ENCODE measurements at regions not wholly inside any gene's neighbourhood (a gene's known extent, or its start where the extent isn't known, plus 50 kb on each side); places are given as distances from the start of the nearest gene placed in this dataset.

GRCh38 chr7:55271661-55272060, 93.5 kb upstream of the LANCL2 start:
- TF ChIP-seq POLR2AphosphoS5 (IDR thresholded peaks at IDR 0.05) (no peak), POLR2A (IDR thresholded peaks at IDR 0.05) (no peak), CTCF (IDR thresholded peaks at IDR 0.05 in 8 of 11, conservative IDR thresholded peaks at IDR 0.05 in 3 of 11) (no peak)
- intact Hi-C loops (cut with DNase I; ENCODE audit: low total_unique reads): no loop called here
- H3K27me3 ChIP-seq (replicated peaks in 1 of 7): peaks cover 0 to 16% (median 0%) of the 10 kb centered on the region in 7 donors
- DNase-seq: no peak
- no peak overlapping the region for H3K27ac ChIP-seq
- H3K36me3 ChIP-seq: no peaks in the 10 kb centered on the region
- H3K4me3 ChIP-seq: no peak overlapping the region
- H3K9me3 ChIP-seq: no peaks in the 10 kb centered on the region
- no peaks in the 10 kb centered on the region for H3K4me1 ChIP-seq
- 77 to 87% (median 80%) methylated on average over 5 to 7 of the region's 7 CpGs for WGBS, 5 donors

GRCh38 chr7:55272328-55272727, 92.8 kb upstream of the LANCL2 start:
- H3K4me1 ChIP-seq: no peaks in the 10 kb centered on the region
- H3K27me3 ChIP-seq (replicated peaks in 1 of 7): peaks cover 0 to 16% (median 0%) of the 10 kb centered on the region in 7 donors
- intact Hi-C loops (cut with DNase I; ENCODE audit: low total_unique reads): no loop called here
- H3K36me3 ChIP-seq: no peaks in the 10 kb centered on the region
- H3K9me3 ChIP-seq: no peaks in the 10 kb centered on the region
- 39 to 63% (median 57%) methylated on average over 2 to 4 of the region's 4 CpGs for WGBS, 5 donors
- TF ChIP-seq POLR2A (IDR thresholded peaks at IDR 0.05): no peak
- no peak for TF ChIP-seq CTCF (IDR thresholded peaks at IDR 0.05 in 8 of 11, conservative IDR thresholded peaks at IDR 0.05 in 3 of 11)
- no peak for TF ChIP-seq POLR2AphosphoS5 (IDR thresholded peaks at IDR 0.05)
- no peak overlapping the region for H3K27ac ChIP-seq
- DNase-seq: no peak
- H3K4me3 ChIP-seq: no peak overlapping the region

- TF ChIP-seq POLR2AphosphoS5 (IDR thresholded peaks at IDR 0.05) (no peak), POLR2A (IDR thresholded peaks at IDR 0.05) (no peak), CTCF (IDR thresholded peaks at IDR 0.05 in 8 of 11, conservative IDR thresholded peaks at IDR 0.05 in 3 of 11) (no peak)
- WGBS, 5 donors: 74 to 83% (median 81%) methylated on average over 12 to 14 of the region's 14 CpGs
- DNase-seq: no peak
- Histone ChIP-seq H3K36me3 (no peaks in the 10 kb centered on the region), H3K27ac (no peak overlapping the region), H3K27me3 (replicated peaks in 1 of 7) (peaks cover 0 to 22% (median 0%) of the 10 kb centered on the region in 7 donors), H3K9me3 (no peaks in the 10 kb centered on the region), H3K4me1 (no peaks in the 10 kb centered on the region), H3K4me3 (no peak overlapping the region)
- intact Hi-C loops (cut with DNase I; ENCODE audit: low total_unique reads): no loop called here
Measured at GRCh38 chr7:55273186-55273980, 91.8 kb upstream of the LANCL2 start.

GRCh38 chr7:55274156-55274555, 91.0 kb upstream of the LANCL2 start:
- TF ChIP-seq POLR2A (IDR thresholded peaks at IDR 0.05): no peak
- TF ChIP-seq POLR2AphosphoS5 (IDR thresholded peaks at IDR 0.05): no peak
- no peak for TF ChIP-seq CTCF (IDR thresholded peaks at IDR 0.05 in 8 of 11, conservative IDR thresholded peaks at IDR 0.05 in 3 of 11)
- no peaks in the 10 kb centered on the region for H3K9me3 ChIP-seq
- no peak overlapping the region for H3K27ac ChIP-seq
- intact Hi-C loops (cut with DNase I; ENCODE audit: low total_unique reads): no loop called here
- H3K4me3 ChIP-seq: no peak overlapping the region
- H3K36me3 ChIP-seq: no peaks in the 10 kb centered on the region
- WGBS, 5 donors: 57 to 69% (median 64%) methylated on average over 6 of the region's 6 CpGs
- H3K4me1 ChIP-seq: no peaks in the 10 kb centered on the region
- H3K27me3 ChIP-seq (replicated peaks in 1 of 7): peaks cover 0 to 22% (median 0%) of the 10 kb centered on the region in 7 donors
- DNase-seq: no peak

All from spleen (tissue), 11 donors.